Coronary artery (tissue), 2 donors: ENCODE measurements at regions not wholly inside any gene's neighbourhood (a gene's known extent, or its start where the extent isn't known, plus 50 kb on each side); places are given as distances from the start of the nearest gene placed in this dataset.

ENCODE experiments used
- DNase-seq: peaks from one replicate; pipeline ENCODE4 v3.0.0-alpha.2; 2017; ENCODE audit warnings: low spot score
- H3K27ac ChIP-seq, 2 donors: fragments of 200-600 bp; sonication (generic); one replicate each; pipeline ENCODE4 v1.5.1; 2016 to 2019
- H3K4me3 ChIP-seq: fragments of 200-600 bp; sonication (generic); 2 replicates; pipeline ENCODE4 v1.5.1; 2016; ENCODE audit warnings: mild to moderate bottlenecking, moderate library complexity
- CTCF ChIP-seq: fragments of 200-600 bp; sonication (generic); IDR thresholded peaks from one replicate; pipeline ENCODE4 v1.5.1; 2019; ENCODE audit warnings: antibody characterized with exemption

DNA sequence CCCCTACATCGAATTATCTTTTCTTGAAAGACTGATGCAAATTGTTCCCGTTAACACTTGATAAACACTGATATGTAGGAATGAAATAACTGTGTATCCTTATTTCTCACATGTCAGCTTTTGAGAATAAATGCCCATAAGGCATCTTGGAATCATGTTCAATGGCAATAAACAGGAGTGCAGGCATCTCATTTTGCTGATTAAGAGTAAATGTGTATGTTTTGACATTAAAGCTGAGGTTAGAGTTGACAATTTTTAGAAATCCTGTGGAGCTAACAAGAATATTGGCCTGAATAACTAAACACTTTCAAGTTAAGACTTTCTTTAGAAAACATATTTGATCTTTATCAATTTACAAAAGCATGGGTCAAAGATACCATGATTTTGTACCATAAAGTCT lies 646.2 kb upstream of the MIR17HG start:
- DNase-seq: no peak
- H3K4me3 ChIP-seq: no peak overlapping the region
- no peak for TF ChIP-seq CTCF
- H3K27ac ChIP-seq: no peak overlapping the region

DNA sequence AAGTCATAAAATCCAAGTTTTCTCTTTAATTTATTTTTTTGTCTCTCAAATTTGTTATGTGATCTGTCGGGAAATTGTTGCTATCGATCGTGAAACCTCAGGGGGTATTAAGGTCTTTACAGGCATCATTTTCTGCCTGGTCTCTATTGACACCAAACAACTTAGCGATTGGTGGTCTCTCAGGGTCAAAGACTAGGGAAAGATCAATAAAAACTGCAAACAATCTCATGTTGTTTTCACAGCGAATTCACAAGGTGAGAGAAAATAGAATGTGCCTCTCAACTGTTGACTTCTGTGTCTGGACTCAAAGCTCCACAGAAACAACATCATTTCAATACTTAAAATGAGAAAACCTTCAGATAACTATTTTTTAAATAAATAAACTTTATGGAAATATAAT lies 645.4 kb upstream of the MIR17HG start:
- H3K4me3 ChIP-seq: no peak overlapping the region
- DNase-seq: no peak
- TF ChIP-seq CTCF: no peak
- no peak overlapping the region for H3K27ac ChIP-seq

DNA sequence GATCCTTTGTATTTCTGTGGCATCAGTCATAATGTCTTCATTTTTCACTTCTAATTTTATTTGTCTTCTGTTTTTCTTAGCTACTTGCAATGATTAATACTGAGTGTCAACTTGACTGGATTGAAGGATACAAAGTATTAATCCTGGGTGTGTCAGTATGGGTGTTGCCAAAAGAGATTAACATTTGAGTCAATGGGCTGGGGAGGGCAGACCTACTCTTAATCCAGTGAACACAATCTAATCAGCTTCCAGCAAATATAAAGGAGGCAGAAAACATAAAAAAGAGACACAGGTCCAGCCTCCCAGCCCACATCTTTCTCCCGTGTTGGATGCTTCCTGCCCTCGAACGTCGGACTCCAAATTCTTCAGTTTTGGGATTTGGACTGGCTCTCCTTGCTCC lies 640.9 kb upstream of the MIR17HG start:
- DNase-seq: no peak
- no peak overlapping the region for H3K27ac ChIP-seq
- H3K4me3 ChIP-seq: no peak overlapping the region
- no peak for TF ChIP-seq CTCF

DNA sequence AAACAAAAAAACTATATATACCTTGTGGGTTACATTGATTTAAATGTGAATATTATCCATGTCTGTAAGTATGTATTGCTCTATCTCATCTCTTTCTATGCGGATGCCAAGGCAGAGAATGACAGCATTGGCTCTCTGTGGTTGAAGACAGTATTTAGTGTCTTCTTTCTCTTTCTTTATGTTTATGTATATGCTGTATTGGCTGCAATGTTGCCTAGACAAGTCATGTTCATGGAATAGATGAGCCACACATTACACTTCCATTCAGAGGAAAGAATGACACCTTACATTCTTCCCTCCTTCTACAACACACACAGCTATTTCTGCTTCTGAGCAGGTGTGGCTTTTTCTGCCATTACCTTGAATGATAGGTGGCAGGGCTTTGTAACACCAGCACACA lies 639.4 kb upstream of the MIR17HG start:
- Histone ChIP-seq H3K27ac (no peak overlapping the region), H3K4me3 (no peak overlapping the region)
- no peak for TF ChIP-seq CTCF
- DNase-seq: no peak

DNA sequence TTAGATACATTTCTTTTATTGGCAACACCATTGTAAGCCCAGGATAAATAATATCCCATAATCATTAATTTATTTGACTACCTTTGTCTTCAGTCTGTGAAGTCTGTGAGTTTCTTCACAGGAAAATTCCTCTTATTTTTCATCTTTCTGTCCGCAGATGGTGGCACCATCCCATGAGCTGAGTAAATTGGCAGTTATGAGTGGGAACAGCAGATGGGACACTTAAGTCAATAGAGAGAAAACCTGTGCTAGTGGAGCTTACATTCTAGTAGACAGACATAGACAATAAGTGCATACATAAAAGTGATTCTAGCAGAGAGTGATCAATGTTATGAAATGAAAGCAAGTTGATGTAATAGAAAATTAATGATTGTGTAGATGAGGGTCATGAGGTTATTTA lies 638.2 kb upstream of the MIR17HG start:
- TF ChIP-seq CTCF: no peak
- Histone ChIP-seq H3K4me3 (no peak overlapping the region), H3K27ac (no peak overlapping the region)
- DNase-seq: no peak

DNA sequence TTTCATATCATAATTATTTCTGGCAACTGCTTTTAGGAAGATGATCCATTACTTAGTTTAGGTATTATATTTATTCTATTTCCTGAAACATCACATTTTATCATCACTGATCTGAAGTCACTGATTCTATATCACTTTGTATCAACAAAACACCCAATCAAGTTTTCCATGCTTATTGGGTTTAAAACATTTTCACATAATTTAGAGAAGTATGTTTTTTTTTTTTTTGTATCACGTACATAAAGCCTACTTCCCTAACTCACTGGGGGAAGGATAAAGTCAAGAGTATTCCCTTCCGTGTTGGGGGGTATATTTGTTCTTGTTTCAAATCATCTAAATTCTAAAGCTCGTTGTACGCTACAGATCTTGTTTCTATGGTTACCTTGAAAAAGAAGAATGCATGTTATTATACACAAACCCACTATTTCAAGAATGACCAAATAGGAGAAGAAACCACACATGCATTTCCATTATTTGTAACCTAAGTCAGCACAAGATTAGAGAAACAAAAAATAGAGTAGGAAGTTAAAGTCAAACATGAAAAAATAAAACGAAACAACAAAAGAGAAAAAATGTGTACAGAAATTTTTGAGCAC lies 637.2 kb upstream of the MIR17HG start:
- TF ChIP-seq CTCF: no peak
- Histone ChIP-seq H3K27ac (no peak overlapping the region), H3K4me3 (no peak overlapping the region)
- no peak for DNase-seq

DNA sequence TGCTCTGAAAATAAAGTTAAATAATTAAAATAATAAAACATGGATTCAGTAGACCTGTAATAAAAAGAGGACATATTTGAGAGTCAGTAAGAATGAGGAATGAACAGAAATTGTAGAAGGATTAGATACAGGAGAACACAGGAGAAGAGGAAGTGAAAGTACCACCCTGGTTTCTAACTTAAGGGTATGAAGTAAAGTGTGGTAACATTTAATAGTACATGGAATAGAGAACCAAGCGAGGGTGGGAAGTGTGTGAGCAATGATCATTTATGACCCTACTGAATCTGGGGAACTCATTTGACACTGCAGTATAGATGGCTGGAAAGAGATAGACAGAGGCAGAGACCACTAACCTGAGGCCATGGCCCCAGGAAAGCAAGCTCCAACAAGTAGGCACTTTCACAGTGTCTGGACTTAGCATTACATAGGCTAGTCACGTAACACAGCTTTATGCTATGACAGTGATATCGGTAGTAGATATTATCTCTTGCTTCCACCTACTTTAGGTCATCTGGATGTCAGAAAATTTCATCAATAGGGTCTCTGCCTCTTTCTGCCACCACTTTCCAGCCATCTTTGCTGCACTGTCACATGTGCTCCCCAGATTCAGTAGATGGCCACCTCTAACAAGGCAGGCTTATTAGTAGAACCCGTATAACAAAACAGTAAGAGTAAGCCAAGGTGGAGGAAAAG lies 633.9 kb upstream of the MIR17HG start:
- Histone ChIP-seq H3K27ac (no peak overlapping the region), H3K4me3 (no peak overlapping the region)
- no peak for TF ChIP-seq CTCF
- DNase-seq: no peak
